ENCODE measurements at regions not wholly inside any gene's neighbourhood (a gene's known extent, or its start where the extent isn't known, plus 50 kb on each side); places are given as distances from the start of the nearest gene placed in this dataset.
"Not testable (repeated sequence)": the region's sequence is repeated elsewhere in the genome, so short reads cannot be mapped to it uniquely, and the experiment has no call there.

DNA sequence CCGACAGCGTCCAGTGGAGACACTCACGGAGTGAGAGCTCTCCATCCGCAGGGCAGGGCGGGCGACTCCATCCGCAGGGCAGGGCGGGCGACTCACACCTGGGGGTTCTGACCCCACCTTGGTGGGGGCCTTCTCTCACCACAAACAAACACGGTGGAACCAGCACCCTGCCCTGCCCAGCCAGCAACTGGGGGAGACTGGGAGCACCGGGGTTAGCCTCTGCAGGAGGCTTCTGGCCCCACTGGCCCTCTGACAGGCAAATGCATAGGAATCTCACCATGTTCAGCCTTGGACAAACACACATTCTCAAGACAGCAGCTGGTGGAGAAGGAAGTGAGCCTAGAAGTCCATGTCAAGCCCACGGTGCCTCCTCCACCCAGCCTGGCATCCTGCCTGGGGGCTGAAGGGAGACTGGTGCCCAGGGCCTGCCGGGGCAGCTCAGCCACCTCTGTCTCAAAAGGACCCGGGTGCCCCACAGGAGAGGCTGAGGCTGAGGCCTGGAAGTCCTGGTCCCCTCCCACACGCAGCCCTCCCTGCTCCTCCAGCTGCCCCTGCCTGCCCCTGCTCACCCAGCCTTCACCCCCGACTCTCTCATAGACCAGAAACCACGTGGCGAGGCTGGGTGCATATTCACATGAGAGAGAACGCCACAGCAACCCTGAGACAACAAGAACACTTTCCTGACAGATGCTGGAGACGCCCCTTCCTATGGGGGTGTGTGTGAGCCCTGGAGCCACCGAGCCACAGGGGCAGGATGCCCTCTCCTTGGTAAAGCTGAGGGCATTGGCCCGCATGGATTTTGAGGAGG is 98.4 kb upstream of the B3GAT1 start:
- intact Hi-C loops (cut with DNase I), result no loop called here
- DNase-seq, result peak in 4 of 10 donors; percentile 1 to 81 (median 42)

DNA sequence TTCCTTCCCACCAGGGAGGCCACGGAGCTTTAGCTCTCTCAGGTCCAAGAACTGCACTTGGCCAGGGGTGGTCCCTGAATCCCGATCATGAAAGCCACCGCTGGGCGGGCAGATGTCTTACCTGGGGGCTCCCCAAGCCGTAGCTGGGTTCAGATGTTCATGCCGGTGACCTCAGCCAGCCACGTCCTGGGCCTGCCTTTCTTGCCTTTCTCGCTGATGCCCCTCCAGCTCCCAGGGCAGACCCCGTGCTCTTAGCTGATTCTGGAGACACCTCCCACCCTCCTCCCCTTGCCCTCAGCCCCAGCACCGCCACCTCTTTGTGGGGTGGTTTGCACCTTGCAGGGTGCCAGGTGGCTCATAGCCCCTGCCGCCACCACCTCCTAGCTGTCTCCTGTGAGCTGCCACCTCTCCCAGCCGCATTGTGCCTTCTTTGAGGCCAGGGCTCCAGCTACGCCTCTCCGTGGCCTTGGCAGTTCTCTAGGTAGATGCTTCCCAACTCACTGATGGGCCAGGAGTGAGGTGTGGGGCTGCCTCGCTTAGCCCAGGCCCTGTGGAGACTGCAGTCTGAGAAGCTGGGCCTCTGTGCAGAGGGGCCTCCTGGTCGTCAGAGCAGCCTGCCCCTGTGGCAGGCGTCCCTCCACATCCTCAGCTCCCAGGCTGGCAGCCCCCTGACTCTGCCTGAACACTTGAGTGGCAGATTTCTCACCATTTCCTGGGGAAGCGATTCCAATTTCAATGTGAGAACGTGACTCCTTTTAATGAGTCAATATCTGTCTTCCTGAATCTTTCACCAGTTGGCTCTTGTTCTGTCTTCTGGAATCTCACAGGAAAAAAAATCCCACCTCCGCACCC is 97.6 kb upstream of the B3GAT1 start:
- intact Hi-C loops (cut with DNase I), result no loop called here
- peak in 4 of 10 donors; percentile 0 to 66 (median 30) for DNase-seq

DNA sequence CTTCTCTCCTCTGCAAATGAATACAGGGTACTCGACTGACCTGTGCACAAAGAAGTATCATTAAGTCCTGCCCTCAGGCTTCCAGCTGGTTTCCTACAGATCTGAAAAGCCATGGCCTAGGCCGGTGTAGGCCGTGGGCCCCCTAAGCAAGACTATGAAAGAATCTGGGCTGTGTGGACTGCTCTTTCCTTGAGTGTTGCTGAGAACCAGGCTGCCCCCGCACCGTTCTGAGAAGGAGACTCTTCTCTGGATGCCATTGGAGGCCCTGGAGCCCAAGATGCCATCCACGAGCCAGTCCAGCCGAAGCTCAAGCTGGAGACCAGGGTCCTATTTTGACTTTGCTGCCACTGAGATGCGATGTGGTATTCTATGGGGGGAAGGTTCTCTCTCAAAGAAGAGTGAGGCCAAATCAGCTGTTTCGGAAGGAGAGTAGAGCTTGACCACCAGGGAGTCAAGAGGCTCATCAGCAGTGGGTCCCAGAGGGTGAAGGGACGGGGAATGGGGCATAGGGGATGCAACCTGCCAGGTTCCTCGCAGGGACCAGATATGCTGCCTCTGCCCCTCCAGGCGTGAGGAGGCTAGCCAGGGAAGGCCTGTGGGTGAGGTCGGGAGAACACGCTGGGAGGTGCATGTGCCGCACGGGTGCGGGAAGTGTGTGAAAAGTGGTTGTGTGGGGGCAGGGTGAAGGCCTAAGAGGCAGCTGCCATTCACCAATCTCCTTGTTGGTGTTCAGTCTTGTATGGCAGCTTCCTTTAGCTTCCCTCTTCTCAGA is 96.4 kb upstream of the B3GAT1 start:
- peak in 4 of 10 donors; percentile 0 to 71 (median 26) for DNase-seq
- intact Hi-C loops (cut with DNase I), result no loop called here

DNA sequence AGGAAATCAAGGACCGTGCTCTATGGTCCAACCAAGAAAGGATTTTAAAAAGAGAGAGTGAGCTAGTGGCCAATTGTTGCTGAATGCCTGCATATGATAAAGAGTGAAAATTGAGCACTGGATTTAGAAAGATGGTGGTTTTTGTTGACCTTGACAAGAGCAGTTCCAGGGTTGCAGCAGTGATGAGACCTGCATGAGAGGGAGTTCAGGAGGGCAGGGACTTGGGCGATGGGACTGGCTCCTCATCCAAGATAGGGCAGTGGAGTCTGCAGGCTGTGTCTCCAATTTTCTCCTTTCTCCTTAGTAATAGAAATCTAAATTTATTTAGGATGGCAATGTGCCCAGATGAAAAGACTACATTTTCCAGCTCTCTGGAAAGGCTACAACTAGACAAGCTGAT is 94.0 kb upstream of the B3GAT1 start:
- intact Hi-C loops (cut with DNase I), result no loop called here
- peak in 4 of 10 donors; percentile 1 to 67 (median 18) for DNase-seq

DNA sequence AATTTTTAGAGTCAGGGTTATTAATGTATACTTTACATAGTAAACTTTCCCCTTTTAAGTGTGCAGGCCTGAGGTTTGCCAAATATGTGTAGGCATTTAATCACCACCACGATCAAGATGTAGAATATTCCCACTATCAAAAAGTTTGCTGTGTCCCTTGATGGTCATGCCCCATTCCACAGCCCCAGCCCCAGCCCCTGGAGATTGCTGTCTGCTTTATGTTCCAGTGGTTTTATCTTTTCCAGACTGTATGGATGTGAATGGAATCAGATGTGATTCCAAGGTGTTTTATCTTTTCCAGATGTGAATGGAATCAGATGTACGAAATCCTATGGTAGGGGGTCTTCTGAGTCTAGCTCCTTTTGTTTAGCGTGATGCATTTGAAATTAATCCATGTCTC is 93.1 kb upstream of the B3GAT1 start:
- intact Hi-C loops (cut with DNase I), result no loop called here
- DNase-seq, result peak in 1 of 10 donors; percentile 61

DNA sequence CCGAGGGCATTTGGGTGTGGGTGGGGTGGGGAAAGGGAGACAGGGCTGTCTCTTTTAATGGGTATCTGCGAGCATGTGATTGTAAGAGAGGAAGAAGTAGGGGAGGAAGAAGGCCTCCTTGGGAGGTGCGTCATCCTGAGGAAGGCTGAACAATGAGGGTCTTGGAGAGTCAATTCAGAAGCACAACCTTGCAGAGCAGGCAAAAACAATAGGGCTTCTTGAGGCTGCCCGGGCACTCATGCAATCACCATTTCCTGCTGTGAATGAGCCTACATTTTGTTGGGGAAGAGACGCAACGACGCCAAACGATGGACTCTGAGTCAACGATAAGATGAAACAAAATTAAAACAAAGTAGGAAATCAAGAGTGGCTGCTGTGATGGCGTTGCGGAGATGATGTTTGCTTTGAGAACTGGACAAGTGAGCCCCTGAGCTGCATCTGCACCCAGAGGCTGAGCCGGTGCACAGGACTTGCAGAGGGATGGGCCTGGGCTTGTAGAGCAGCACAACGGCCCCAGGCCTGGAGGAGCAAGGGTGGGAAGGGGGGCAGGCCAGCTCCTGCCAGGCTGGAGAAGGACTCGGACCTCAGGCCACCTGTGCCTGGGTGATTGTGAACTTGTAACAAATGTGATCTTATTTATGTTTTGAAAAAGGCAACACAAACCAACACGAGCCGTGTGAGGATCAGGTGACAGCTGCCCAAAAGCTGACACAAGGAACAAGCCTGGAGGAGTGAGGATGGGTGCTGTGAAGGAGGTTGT is 92.3 kb upstream of the B3GAT1 start:
- intact Hi-C loops (cut with DNase I), result no loop called here
- peak in 2 of 10 donors; percentile 47 to 77 for DNase-seq

DNA sequence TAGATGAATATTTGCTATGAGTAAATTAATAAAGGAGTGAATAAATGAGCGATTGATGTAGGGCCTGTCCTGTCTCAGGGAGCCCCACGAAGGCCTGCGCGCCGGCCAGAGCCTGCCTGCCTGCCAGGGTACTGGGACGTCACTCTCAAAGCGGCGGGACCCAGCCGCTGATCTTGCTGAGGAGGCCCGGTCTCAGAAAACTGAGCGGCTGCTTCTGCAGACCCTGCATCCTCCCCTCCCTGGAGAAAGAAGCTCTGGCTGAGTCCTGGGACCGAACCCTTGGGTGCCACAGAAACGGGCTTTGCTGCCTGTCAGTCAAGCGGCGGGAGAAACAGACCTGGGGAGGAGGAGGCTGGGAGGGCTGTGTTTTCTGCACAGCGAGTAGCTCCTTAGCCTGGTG is 91.6 kb upstream of the B3GAT1 start:
- intact Hi-C loops (cut with DNase I), result no loop called here
- DNase-seq, result peak in 1 of 10 donors; percentile 82

DNA sequence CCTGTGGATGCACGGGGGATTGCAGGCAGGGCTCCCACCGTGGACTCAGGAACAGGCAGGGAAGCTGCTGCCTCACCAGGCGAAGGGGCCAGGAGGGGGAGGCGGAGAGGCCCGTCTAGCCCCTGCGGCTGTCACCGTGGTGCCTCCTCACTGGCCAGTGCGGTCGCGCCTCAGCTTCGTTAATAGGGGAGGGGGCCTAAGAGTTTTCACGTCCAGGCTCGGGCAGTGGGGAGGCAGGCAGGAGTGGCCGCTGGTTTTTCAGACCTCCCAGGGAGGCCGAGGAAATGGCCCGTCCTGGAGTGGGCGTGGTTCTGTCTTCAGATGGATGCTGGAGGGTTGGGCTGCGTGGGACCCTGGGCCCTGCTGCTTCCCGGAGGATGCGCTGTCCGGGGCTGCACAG is 91.1 kb upstream of the B3GAT1 start:
- intact Hi-C loops (cut with DNase I), result no loop called here
- peak in 1 of 10 donors; percentile 73 for DNase-seq

DNA sequence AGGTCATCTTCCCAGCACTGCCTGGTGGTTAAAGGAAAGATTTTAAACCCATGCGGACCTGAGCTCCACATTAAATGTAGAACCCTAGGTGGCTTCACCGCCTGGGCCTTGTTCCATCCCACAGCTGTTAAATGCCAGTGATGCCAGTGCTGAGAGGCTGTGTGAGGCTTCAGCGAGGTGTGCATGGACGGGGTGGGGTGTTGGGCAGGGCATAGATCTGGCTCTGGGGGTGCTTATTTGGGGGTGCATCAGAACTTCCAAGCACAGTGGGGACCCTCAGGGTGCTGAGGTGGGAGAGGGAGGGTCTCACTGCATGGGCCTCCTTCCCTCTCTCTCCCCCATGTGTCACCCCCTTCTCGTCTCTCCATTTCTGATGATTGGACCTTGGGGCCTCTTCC is 90.1 kb upstream of the B3GAT1 start:
- no peak for DNase-seq
- intact Hi-C loops (cut with DNase I), result no loop called here

DNA sequence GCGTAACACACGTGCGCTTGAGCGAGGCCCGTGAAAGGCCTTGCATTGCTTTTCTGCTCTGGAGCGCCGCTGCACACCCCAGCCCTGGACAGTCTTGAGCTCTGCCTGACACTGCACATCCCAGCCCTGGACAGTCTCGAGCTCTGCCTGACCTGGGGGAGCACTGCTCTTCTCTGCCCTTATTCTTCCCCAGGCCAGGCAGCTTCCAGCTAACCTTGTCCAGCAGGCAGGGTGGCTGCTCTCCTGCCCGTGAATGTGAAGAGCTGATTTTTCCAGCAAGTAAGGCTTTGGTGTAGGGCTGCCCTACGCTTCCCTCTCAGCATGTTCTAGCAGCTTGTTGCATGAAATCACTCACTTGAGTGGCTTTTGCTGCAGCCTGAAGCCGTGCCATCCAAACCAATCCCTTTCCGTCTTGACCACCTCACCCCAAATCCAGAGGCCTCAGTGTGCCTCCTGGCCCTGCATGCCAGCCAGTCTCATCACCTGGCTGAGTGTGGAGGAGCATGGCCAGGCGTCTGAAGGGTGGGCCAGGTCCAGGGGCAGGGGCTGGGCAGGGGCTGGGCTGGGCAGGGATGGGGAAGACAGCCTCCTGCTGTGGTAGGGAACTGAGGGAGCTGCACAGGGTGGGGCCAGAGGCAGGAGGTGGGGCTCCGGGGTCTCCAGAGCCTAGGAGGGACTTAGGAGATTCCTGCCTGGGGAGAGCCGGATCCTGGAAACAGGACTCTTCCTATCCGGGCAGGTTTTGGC is 89.5 kb upstream of the B3GAT1 start:
- DNase-seq, result peak in 1 of 10 donors; percentile 66
- intact Hi-C loops (cut with DNase I), result no loop called here

DNA sequence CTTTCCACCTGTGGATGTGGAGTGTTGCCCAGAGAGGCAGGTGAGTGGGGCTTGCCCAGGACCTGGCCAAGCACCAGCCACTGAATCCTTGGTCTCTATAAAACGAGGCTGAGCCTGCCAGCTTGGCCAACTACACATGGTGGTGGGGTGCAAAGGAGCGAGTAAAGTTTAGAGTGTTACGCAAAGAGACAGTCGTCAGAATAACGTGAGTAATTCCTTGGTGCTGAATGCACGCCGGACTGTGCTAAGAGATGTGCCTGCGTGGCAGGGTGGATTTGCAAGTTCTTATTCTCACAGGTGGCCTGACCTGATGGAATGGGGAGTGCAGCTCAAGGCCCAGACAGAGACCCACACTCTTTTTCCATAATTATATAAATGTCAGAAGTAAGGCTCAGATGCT is 88.6 kb upstream of the B3GAT1 start:
- intact Hi-C loops (cut with DNase I), result no loop called here
- peak in 1 of 10 donors; percentile 72 for DNase-seq

DNA sequence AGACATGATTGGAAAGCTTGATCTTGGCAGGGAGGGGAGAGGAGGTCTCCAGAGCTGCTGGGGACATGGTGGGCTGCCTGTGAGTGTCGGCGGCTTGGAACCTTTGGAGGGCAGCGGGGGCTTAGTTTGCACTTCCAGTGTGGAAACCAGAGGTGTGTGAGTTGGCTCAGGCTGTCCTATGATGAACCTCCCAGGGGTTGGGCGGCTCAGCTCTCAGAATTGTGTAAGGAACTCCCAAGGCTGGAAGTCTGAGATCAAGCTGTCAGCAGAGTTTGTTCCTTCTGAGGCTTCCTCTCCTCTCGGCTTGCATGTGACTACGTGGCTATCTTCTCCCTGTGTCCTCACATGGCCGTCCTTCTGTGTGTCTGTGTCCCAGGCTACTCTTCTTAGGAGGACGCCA is 87.9 kb upstream of the B3GAT1 start:
- intact Hi-C loops (cut with DNase I), result no loop called here

DNA sequence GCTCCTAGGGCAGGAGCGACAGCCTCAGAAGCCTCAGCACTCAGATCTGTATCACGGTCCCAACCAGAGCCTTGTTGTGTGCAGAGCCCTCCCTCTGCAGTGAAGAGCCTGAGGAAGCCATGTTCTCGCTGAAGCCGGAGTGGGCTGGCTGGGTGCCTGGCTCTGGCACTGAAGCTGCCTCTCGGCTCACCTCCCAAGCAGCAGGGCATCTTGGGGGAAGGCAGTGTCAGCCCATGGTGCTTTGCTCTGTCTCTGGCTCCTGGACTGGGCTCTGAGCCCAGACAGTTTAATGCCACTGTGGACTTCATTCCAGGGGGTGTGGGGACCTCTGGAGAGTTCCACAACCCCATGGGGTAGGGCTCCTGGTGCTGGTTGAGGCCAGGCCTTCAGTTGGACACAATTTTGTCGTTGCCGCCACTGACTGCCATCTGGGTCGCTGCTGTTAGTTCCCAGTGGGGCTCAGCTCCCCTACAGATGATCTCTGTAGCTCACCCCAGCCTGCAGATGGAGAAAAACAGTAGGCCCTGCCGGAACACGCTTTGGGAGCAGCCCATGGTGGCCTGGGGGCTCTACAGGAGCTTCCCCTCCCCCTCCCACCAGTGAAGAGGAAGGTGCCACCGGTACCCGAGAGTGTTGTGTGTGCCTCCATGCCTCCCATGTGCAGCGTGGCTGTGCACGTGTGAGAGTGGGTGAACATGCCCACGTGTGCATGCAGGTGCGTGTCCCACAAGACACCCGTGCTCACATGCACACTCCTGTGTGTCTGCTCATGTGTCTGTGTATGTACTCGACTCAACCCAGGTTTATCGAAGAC is 86.5 kb upstream of the B3GAT1 start:
- intact Hi-C loops (cut with DNase I), result no loop called here
- DNase-seq, result peak in 9 of 10 donors; percentile 51 to 89 (median 68)

More for the DNA sequence above, 87.9 kb upstream of the B3GAT1 start:
- peak in 2 of 10 donors; percentile 13 to 39 for DNase-seq

DNA sequence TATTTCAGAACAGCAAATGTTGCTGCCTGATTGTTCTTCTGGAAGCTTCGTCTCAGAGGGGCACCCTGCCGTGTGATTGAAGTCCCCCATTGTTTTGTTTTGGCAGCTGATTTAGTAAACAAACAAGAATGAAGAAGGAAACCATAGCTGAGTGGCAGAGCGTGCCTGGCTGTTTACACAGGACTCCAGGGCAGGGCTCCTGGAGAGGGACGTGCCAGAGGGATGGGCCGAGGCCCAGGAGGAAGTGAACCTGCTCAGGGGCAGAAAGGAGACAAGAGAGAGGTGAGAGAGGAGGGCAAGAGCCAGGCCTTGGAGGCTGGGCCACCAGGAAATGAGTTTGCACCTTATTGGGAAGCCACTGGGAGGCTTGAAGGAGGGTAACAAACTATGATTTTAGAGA is 85.5 kb upstream of the B3GAT1 start:
- intact Hi-C loops (cut with DNase I), result no loop called here
- DNase-seq, result peak in 2 of 10 donors; percentile 7 to 79

DNA sequence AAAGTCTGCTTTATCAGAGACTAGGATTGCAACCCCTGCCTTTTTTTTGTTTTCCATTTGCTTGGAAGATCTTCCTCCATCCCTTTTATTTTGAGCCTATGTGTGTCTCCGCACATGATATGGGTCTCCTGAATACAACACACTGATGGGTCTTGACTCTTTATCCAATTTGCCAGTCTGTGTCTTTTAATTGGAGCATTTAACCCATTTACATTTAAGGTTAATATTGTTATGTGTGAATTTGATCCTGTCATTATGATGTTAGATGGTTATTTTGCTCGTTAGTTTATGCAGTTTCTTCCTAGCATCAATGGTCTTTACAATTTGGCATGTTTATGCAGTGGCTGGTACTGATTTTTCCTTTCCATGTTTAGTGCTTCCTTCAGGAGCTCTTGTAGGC is 84.0 kb upstream of the B3GAT1 start:
- intact Hi-C loops (cut with DNase I); DNase-seq: not testable (repeated sequence)

DNA sequence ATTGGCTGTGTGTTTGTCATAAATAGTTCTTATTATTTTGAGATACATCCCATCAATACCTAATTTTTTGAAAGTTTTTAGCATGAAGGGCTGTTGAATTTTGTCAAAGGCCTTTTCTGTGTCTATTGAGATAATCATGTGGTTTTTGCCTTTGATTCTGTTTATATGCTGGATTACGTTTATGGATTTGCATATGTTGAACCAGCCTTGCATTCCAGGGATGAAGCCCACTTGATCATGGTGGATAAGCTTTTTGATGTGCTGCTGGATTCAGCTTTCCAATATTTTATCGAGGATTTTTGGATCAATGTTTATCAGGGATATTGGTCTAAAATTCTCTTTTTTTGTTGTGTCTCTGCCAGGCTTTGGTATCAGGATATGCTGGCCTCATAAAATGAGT is 82.4 kb upstream of the B3GAT1 start:
- intact Hi-C loops (cut with DNase I); DNase-seq: not testable (repeated sequence)

DNA sequence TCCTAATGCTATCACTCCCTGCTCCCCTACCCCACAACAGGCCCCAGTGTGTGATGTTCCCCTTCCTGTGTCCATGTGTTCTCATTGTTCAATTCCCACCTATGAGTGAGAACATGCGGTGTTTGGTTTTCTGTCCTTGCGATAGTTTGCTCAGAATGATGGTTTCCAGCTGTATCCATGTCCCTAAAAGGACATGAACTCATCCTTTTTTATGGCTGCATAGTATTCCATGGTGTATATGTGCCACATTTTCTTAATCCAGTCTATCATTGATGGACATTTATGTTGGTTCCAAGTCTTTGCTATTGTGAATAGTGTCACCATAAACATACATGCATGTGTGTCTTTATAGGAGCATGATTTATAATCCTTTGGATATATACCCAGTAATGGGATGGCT is 80.4 kb upstream of the B3GAT1 start:
- intact Hi-C loops (cut with DNase I); DNase-seq: not testable (repeated sequence)

DNA sequence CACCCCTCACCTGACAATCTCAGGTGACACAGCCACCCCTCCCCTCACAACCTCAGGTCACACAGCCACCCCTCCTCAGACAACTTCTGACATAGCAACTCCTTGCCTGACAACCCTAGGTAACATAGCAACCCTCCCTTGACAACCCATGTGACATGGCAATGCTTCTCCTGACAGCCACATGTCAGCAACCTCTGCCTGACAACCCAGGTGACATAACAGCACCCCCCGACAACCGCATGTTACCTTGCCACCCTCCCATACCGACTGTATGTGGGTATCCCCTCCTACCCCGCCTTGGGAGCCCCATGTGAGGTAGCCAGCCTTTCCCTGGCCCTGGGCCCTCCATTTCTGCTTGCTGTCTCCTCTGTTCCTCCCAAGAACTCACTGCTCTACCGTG is 77.7 kb upstream of the B3GAT1 start:
- peak in 1 of 10 donors; percentile 36 for DNase-seq
- intact Hi-C loops (cut with DNase I), result no loop called here
